AG08395 (cell line): ENCODE measurements at regions not wholly inside any gene's neighbourhood (a gene's known extent, or its start where the extent isn't known, plus 50 kb on each side); places are given as distances from the start of the nearest gene placed in this dataset.
A peak's percentile ranks its signal among the peaks of the same experiment; 100 is the strongest.
"Not testable (repeated sequence)": the region's sequence is repeated elsewhere in the genome, so short reads cannot be mapped to it uniquely, and the experiment has no call there.

Experiments used
- DNase-seq: peaks from one replicate; pipeline ENCODE4 v3.0.0; 2012; ENCODE audit warnings: mixed read lengths, low spot score

GRCh38 chr5:67880876-67881275, 334.7 kb upstream of the PIK3R1 start:
- DNase-seq = no peak

- DNase-seq = no peak
Observed at GRCh38 chr5:67880511-67880805, 335.1 kb upstream of the PIK3R1 start.

- DNase-seq = no peak
Observed at GRCh38 chr5:67879620-67880510, 335.7 kb upstream of the PIK3R1 start.

GRCh38 chr5:67878933-67879332, 336.6 kb upstream of the PIK3R1 start:
- DNase-seq = no peak

- DNase-seq = no peak
Observed at GRCh38 chr5:67876371-67876770, 339.2 kb upstream of the PIK3R1 start.

- no peak for DNase-seq
Observed at GRCh38 chr5:67875601-67876000, 340.0 kb upstream of the PIK3R1 start.

GRCh38 chr5:67873935-67874334, 341.6 kb upstream of the PIK3R1 start:
- no peak for DNase-seq

GRCh38 chr5:67870662-67871061, 344.9 kb upstream of the PIK3R1 start:
- no peak for DNase-seq

GRCh38 chr5:67864335-67864734, 351.2 kb upstream of the PIK3R1 start:
- not testable (repeated sequence) for DNase-seq

GRCh38 chr5:67858471-67859031, 357.0 kb upstream of the PIK3R1 start:
- no peak for DNase-seq

GRCh38 chr5:67857502-67857901, 358.1 kb upstream of the PIK3R1 start:
- no peak for DNase-seq

- no peak for DNase-seq
Observed at GRCh38 chr5:67855523-67855922, 360.0 kb upstream of the PIK3R1 start.

- not testable (repeated sequence) for DNase-seq
Observed at GRCh38 chr5:67850906-67851305, 364.6 kb upstream of the PIK3R1 start.

GRCh38 chr5:67844924-67845323, 370.6 kb upstream of the PIK3R1 start:
- no peak for DNase-seq

- no peak for DNase-seq
Observed at GRCh38 chr5:67842806-67843205, 372.8 kb upstream of the PIK3R1 start.

GRCh38 chr5:67837225-67837624, 378.3 kb upstream of the PIK3R1 start:
- not testable (repeated sequence) for DNase-seq

GRCh38 chr5:67836496-67836895, 379.1 kb upstream of the PIK3R1 start:
- not testable (repeated sequence) for DNase-seq

- no peak for DNase-seq
Observed at GRCh38 chr5:67831048-67831447, 384.5 kb upstream of the PIK3R1 start.

GRCh38 chr5:67827541-67827940, 388.0 kb upstream of the PIK3R1 start:
- DNase-seq = no peak

GRCh38 chr5:67824852-67825251, 390.7 kb upstream of the PIK3R1 start:
- no peak for DNase-seq

GRCh38 chr5:67817652-67818051, 397.9 kb upstream of the PIK3R1 start:
- DNase-seq = no peak

- DNase-seq = peak; percentile 31
Observed at GRCh38 chr5:67816456-67816855, 399.1 kb upstream of the PIK3R1 start.

- peak; percentile 43 for DNase-seq
Observed at GRCh38 chr5:67815455-67816391, 399.8 kb upstream of the PIK3R1 start.
